ENCODE measurements at regions not wholly inside any gene's neighbourhood (a gene's known extent, or its start where the extent isn't known, plus 50 kb on each side); places are given as distances from the start of the nearest gene placed in this dataset.

- Histone ChIP-seq H2BK5ac (ENCODE audit: low read depth, low read length) (no peak overlapping the region), H4K20me1 (replicated peaks in 1 of 2; ENCODE audit: control insufficient read depth in 1 of 2, insufficient read depth in 2 of 2, low read length in 2 of 2) (no peaks in the 10 kb centered on the region)
- POLR2A ChIA-PET (ENCODE audit: partially characterized antibody), result no interaction called here
Observed at GRCh38 chr13:61135583-61135982, 280.1 kb downstream of the PCDH20 start.

More at GRCh38 chr13:61135583-61135982, 280.1 kb downstream of the PCDH20 start:
- DNase-seq (ENCODE audit: low read depth in 1 of 2, low spot score in 2 of 2) (no peak), FAIRE-seq (no peak)
- no peak overlapping the region for H2BK15ac ChIP-seq (ENCODE audit: low read length)
- H3K4ac ChIP-seq (replicated peaks; ENCODE audit: insufficient read length, low read depth, low read length), result no peak overlapping the region
- TF ChIP-seq NRF1 (IDR thresholded peaks at IDR 0.05; ENCODE audit: low read depth, low read length) (no peak), SP2 (IDR thresholded peaks at IDR 0.05; ENCODE audit: low read length) (no peak), RFX5 (IDR thresholded peaks at IDR 0.05; ENCODE audit: borderline replicate concordance, low read depth, low read length) (no peak), BACH1 (IDR thresholded peaks at IDR 0.05; ENCODE audit: low read length) (no peak), RBBP5 (IDR thresholded peaks at IDR 0.05; ENCODE audit: borderline replicate concordance, low read depth, low read length) (no peak), HDAC6 (IDR thresholded peaks at IDR 0.05; ENCODE audit: low read depth, low read length) (no peak), EGR1 (IDR thresholded peaks at IDR 0.05; ENCODE audit: borderline replicate concordance, low read depth, low read length) (no peak)
- TF ChIP-seq, protein P1, sequence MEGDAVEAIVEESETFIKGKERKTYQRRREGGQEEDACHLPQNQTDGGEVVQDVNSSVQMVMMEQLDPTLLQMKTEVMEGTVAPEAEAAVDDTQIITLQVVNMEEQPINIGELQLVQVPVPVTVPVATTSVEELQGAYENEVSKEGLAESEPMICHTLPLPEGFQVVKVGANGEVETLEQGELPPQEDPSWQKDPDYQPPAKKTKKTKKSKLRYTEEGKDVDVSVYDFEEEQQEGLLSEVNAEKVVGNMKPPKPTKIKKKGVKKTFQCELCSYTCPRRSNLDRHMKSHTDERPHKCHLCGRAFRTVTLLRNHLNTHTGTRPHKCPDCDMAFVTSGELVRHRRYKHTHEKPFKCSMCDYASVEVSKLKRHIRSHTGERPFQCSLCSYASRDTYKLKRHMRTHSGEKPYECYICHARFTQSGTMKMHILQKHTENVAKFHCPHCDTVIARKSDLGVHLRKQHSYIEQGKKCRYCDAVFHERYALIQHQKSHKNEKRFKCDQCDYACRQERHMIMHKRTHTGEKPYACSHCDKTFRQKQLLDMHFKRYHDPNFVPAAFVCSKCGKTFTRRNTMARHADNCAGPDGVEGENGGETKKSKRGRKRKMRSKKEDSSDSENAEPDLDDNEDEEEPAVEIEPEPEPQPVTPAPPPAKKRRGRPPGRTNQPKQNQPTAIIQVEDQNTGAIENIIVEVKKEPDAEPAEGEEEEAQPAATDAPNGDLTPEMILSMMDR (IDR thresholded peaks at IDR 0.05; ENCODE audit: control extremely low read depth in 1 of 3, insufficient read depth in 1 of 3, low read depth in 1 of 3, low read length in 3 of 3), result no peak
- no peak overlapping the region for H3K18ac ChIP-seq (ENCODE audit: extremely low read depth, low read length)
- H3K4me2 ChIP-seq (ENCODE audit: insufficient read depth in 1 of 2, low read depth in 2 of 2, low read length in 2 of 2), result no peak overlapping the region
- H3K79me2 ChIP-seq (ENCODE audit: control insufficient read depth in 1 of 2, insufficient read depth in 2 of 2, low read length in 2 of 2), result no peaks in the 10 kb centered on the region
- H3K4me1 ChIP-seq (replicated peaks in 1 of 4; ENCODE audit: control insufficient read depth in 3 of 4, insufficient read depth in 4 of 4, low read length in 3 of 4), result no peaks in the 10 kb centered on the region
- no peak overlapping the region for H3K4me3 ChIP-seq (ENCODE audit: extremely low read depth in 1 of 4, insufficient read depth in 2 of 4, low read depth in 3 of 4, low read length in 4 of 4)
- H2BK12ac ChIP-seq (ENCODE audit: low read depth, low read length), result no peak overlapping the region
- no peaks in the 10 kb centered on the region for H3K23me2 ChIP-seq (ENCODE audit: low read depth, low read length)
- H3K14ac ChIP-seq (ENCODE audit: insufficient read length), result no peak overlapping the region
- H3K23ac ChIP-seq (ENCODE audit: insufficient read length), result no peak overlapping the region
- H4K8ac ChIP-seq (ENCODE audit: extremely low read depth, insufficient read depth, low read length), result no peak overlapping the region
- H2BK20ac ChIP-seq (ENCODE audit: low read length), result no peak overlapping the region
- H3K27me3 ChIP-seq (replicated peaks in 1 of 4; ENCODE audit: control insufficient read depth in 3 of 4, extremely low read depth in 1 of 4, insufficient read depth in 3 of 4, low read length in 3 of 4), result no peaks in the 10 kb centered on the region
- no peak overlapping the region for H3K9ac ChIP-seq (replicated peaks in 1 of 4; ENCODE audit: extremely low read depth in 1 of 4, low read depth in 3 of 4, low read length in 3 of 4)
- 90% methylated on average over 2 of the region's 2 CpGs; no CpG with 5 or more reads in 1 of the 2 experiments for WGBS, 2 experiments (ENCODE audit: extremely low coverage in 1 of 2, insufficient coverage in 1 of 2, insufficient read length in 1 of 2, insufficient replicate concordance in 2 of 2, low coverage in 1 of 2, low lambda C conversion rate in 2 of 2, missing lambda C conversion rate in 1 of 2)
- H2BK120ac ChIP-seq (replicated peaks; ENCODE audit: low read depth, low read length), result no peak overlapping the region
- 0 out of 2 replicates have a peak overlapping the region, but pooled peaks have one; percentile 2 for H2AFZ ChIP-seq (ENCODE audit: low read length)
- H3K9me3 ChIP-seq (ENCODE audit: insufficient read depth in 2 of 2, low read depth in 1 of 2, low read length in 1 of 2), result no peaks in the 10 kb centered on the region
- no peak overlapping the region for H3K27ac ChIP-seq (ENCODE audit: low read depth, low read length)
- no peaks in the 10 kb centered on the region for H3K79me1 ChIP-seq (ENCODE audit: low read depth, low read length)
- H4K91ac ChIP-seq (replicated peaks; ENCODE audit: insufficient read length, low read length), result no peak overlapping the region
- H3K36me3 ChIP-seq (ENCODE audit: control insufficient read depth in 2 of 4, insufficient read depth in 4 of 4, low read length in 3 of 4), result no peaks in the 10 kb centered on the region
- CTCF ChIA-PET (ENCODE audit: partially characterized antibody), result interaction anchor here (0.8 to 1.4 kb wide), 2 partner anchors 10 to 12 kb away, joined by 3 to 9 read pairs; no protein-coding TSS in a partner anchor
- H2AK5ac ChIP-seq (ENCODE audit: low read depth, low read length), result no peak overlapping the region
- no peak overlapping the region for H3K56ac ChIP-seq (replicated peaks; ENCODE audit: insufficient read length, low read depth, low read length)
- no peak overlapping the region for H4K5ac ChIP-seq (ENCODE audit: insufficient read length, low read depth, low read length)
